Thyroid gland (tissue), 4 donors: ENCODE measurements at regions not wholly inside any gene's neighbourhood (a gene's known extent, or its start where the extent isn't known, plus 50 kb on each side); places are given as distances from the start of the nearest gene placed in this dataset.
"Not testable (repeated sequence)": the region's sequence is repeated elsewhere in the genome, so short reads cannot be mapped to it uniquely, and the experiment has no call there.

Experiments
- DNase-seq, 2 donors: peaks; one replicate each; pipeline ENCODE4 v3.0.0-alpha.2; 2019
- H3K27ac ChIP-seq, 3 donors: fragments of 200-600 bp; sonication (generic); 1 replicate in 2 of 3; 2 replicates in 1 of 3; pipeline ENCODE4 v1.5.1; 2016 to 2019; ENCODE audit warnings: mild to moderate bottlenecking in 1 of 3, moderate library complexity in 1 of 3
- H3K27me3 ChIP-seq: fragments of 200-600 bp; sonication (generic); one replicate; pipeline ENCODE4 v1.5.1; 2019
- H3K36me3 ChIP-seq, 2 donors: fragments of 200-600 bp; sonication (generic); one replicate each; pipeline ENCODE4 v1.5.1; 2016 to 2019
- H3K4me1 ChIP-seq, 2 donors: fragments of 200-600 bp; sonication (generic); one replicate each; pipeline ENCODE4 v1.5.1; 2017 to 2019
- H3K4me3 ChIP-seq, 3 donors: fragments of 200-600 bp; sonication (generic); replicated peaks in 1 of 3; 1 replicate in 2 of 3; 2 replicates in 1 of 3; pipeline ENCODE4 v1.5.1; 2016; ENCODE audit warnings: mild to moderate bottlenecking in 1 of 3
- H3K9me3 ChIP-seq: fragments of 200-600 bp; sonication (generic); one replicate; pipeline ENCODE4 v1.5.1; 2017
- CTCF ChIP-seq, 6 experiments: fragments of 200-600 bp in 3 of 6; fragments of 450-650 bp in 3 of 6; sonication (generic) in 3 of 6; IDR thresholded peaks; one replicate each; pipeline ENCODE4 v1.5.1; 2016 to 2019; ENCODE audit warnings: antibody characterized with exemption in 6 of 6, mild to moderate bottlenecking in 2 of 6, inconsistent platforms in 1 of 6, moderate library complexity in 1 of 6
- POLR2A ChIP-seq, 2 donors: fragments of 450-650 bp; IDR thresholded peaks; one replicate each; pipeline ENCODE4 v1.6.1; 2017; ENCODE audit warnings: antibody characterized with exemption in 2 of 2, mild to moderate bottlenecking in 2 of 2, moderate library complexity in 1 of 2
- WGBS, 2 donors: methylation state at CpG; one replicate each; pipeline ENCODE4 v1.1.5; 2017; 5-methylcytosine and 5-hydroxymethylcytosine counted together
- intact Hi-C: fragments of 100-400 bp; cut with DNase I; formaldehyde crosslinking; loops from one replicate; pipeline ENCODE4 v1.15.1; 2023

- Histone ChIP-seq H3K27me3 (no peaks in the 10 kb centered on the region), H3K4me3 (no peak overlapping the region), H3K4me1 (no peaks in the 10 kb centered on the region), H3K27ac (no peak overlapping the region), H3K9me3 (no peaks in the 10 kb centered on the region), H3K36me3 (no peaks in the 10 kb centered on the region)
- TF ChIP-seq CTCF (IDR thresholded peaks at IDR 0.05) (no peak), POLR2A (IDR thresholded peaks at IDR 0.05) (no peak)
- DNase-seq, result no peak
- WGBS, 2 donors, result 39 to 50% methylated on average over 10 of the region's 10 CpGs
- intact Hi-C loops, result no loop called here
Measured at GRCh38 chr6:145562771-145563615, 172.3 kb downstream of the EPM2A start.

GRCh38 chr6:145564553-145564952, 170.8 kb downstream of the EPM2A start:
- Histone ChIP-seq H3K27me3 (no peaks in the 10 kb centered on the region), H3K9me3 (no peaks in the 10 kb centered on the region), H3K4me1 (no peaks in the 10 kb centered on the region), H3K27ac (no peak overlapping the region), H3K4me3 (no peak overlapping the region), H3K36me3 (no peaks in the 10 kb centered on the region)
- TF ChIP-seq POLR2A (IDR thresholded peaks at IDR 0.05) (no peak), CTCF (IDR thresholded peaks at IDR 0.05) (no peak)
- intact Hi-C loops, result no loop called here
- no peak for DNase-seq

GRCh38 chr6:145567684-145568252, 167.6 kb downstream of the EPM2A start:
- 90 to 94% methylated on average over 1 of the region's 1 CpG for WGBS, 2 donors
- Histone ChIP-seq H3K27me3 (no peaks in the 10 kb centered on the region), H3K36me3 (no peaks in the 10 kb centered on the region), H3K27ac (no peak overlapping the region), H3K4me3 (no peak overlapping the region), H3K9me3 (no peaks in the 10 kb centered on the region), H3K4me1 (no peaks in the 10 kb centered on the region)
- intact Hi-C loops, result no loop called here
- no peak for DNase-seq
- TF ChIP-seq CTCF (IDR thresholded peaks at IDR 0.05) (no peak), POLR2A (IDR thresholded peaks at IDR 0.05) (no peak)

- no peak for DNase-seq
- intact Hi-C loops, result no loop called here
- TF ChIP-seq CTCF (IDR thresholded peaks at IDR 0.05), result no peak
- TF ChIP-seq POLR2A (IDR thresholded peaks at IDR 0.05), result no peak
- Histone ChIP-seq H3K27ac (no peak overlapping the region), H3K27me3 (no peaks in the 10 kb centered on the region), H3K36me3 (no peaks in the 10 kb centered on the region), H3K4me3 (no peak overlapping the region), H3K4me1 (no peaks in the 10 kb centered on the region), H3K9me3 (no peaks in the 10 kb centered on the region)
- 72 to 82% methylated on average over 3 of the region's 3 CpGs for WGBS, 2 donors
Measured at GRCh38 chr6:145569140-145569539, 166.2 kb downstream of the EPM2A start.

- H3K9me3 ChIP-seq, H3K4me3 ChIP-seq, H3K4me1 ChIP-seq, DNase-seq, H3K36me3 ChIP-seq, H3K27ac ChIP-seq, intact Hi-C loops, H3K27me3 ChIP-seq: not testable (repeated sequence)
- WGBS, 2 donors, result 69 to 89% methylated on average over 1 of the region's 1 CpG
Measured at GRCh38 chr6:145570336-145570735, 165.0 kb downstream of the EPM2A start.

- intact Hi-C loops, H3K4me3 ChIP-seq, DNase-seq, H3K9me3 ChIP-seq, H3K36me3 ChIP-seq, H3K27ac ChIP-seq, H3K4me1 ChIP-seq, H3K27me3 ChIP-seq: not testable (repeated sequence)
- WGBS, 2 donors, result 100% methylated on average over 1 of the region's 1 CpG
Measured at GRCh38 chr6:145574269-145574668, 161.1 kb downstream of the EPM2A start.
